PC-9 (cell line): ENCODE measurements at regions not wholly inside any gene's neighbourhood (a gene's known extent, or its start where the extent isn't known, plus 50 kb on each side); places are given as distances from the start of the nearest gene placed in this dataset.

Experiments
- CTCF ChIP-seq: fragments of 200-600 bp; sonication (generic); conservative IDR thresholded peaks from 2 replicates; pipeline ENCODE4 v1.6.1; 2017; ENCODE audit warnings: mixed run types, antibody characterized with exemption, mild to moderate bottlenecking, moderate library complexity
- EZH2 ChIP-seq: fragments of 200-600 bp; sonication (generic); IDR thresholded peaks from 2 replicates; pipeline ENCODE4 v1.8.0; 2017; ENCODE audit warnings: antibody characterized with exemption, low read depth

DNA sequence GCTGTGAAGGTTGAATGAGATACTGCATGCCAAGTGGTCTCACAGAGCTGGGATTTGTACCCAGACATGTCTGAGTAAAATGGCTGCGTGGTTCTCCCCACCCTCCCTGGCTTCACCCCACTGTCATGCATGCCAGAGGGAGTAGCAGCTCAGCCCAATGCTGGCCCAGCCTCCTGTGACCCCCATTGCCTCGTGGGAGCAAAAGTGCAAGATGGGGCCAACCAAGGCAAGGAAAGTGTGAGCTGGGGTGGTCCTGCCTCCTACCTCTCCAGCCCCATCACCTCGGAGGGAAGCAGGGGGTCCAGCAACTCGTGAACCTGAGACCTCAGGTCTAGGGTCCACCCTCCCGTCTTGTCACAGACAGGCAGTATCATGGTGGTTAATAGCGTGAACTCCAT, 209.8 kb upstream of the GRIK3 start:
- TF ChIP-seq CTCF (no peak), EZH2 (no peak)
